Right renal cortex interstitium (tissue), 3 donors: ENCODE measurements at regions not wholly inside any gene's neighbourhood (a gene's known extent, or its start where the extent isn't known, plus 50 kb on each side); places are given as distances from the start of the nearest gene placed in this dataset.

ENCODE experiments used
- DNase-seq, 3 donors: peaks; one replicate each; pipeline ENCODE4 v3.0.0-alpha.2; 2013; ENCODE audit warnings: low read depth in 3 of 3, low spot score in 2 of 3

GRCh38 chr15:46764851-46765250 is 952.5 kb upstream of the SEMA6D start:
- DNase-seq, result no peak

GRCh38 chr15:46766021-46766420 is 951.3 kb upstream of the SEMA6D start:
- no peak for DNase-seq

GRCh38 chr15:46768287-46768686 is 949.0 kb upstream of the SEMA6D start:
- no peak for DNase-seq

GRCh38 chr15:46773016-46773415 is 944.3 kb upstream of the SEMA6D start:
- DNase-seq, result no peak

GRCh38 chr15:46778876-46779275 is 938.4 kb upstream of the SEMA6D start:
- DNase-seq, result no peak

- no peak for DNase-seq
Observed at GRCh38 chr15:46786590-46787285, 930.6 kb upstream of the SEMA6D start.

GRCh38 chr15:46795685-46796084 is 921.6 kb upstream of the SEMA6D start:
- DNase-seq, result no peak

GRCh38 chr15:46808834-46809233 is 908.5 kb upstream of the SEMA6D start:
- DNase-seq, result no peak

- DNase-seq, result no peak
Observed at GRCh38 chr15:46815240-46815639, 902.1 kb upstream of the SEMA6D start.

GRCh38 chr15:46815765-46816164 is 901.5 kb upstream of the SEMA6D start:
- no peak for DNase-seq

GRCh38 chr15:46848704-46849103 is 868.6 kb upstream of the SEMA6D start:
- no peak for DNase-seq

GRCh38 chr15:46853600-46853999 is 863.7 kb upstream of the SEMA6D start:
- no peak for DNase-seq

GRCh38 chr15:46854564-46854963 is 862.7 kb upstream of the SEMA6D start:
- no peak for DNase-seq

GRCh38 chr15:46855388-46855787 is 861.9 kb upstream of the SEMA6D start:
- DNase-seq, result no peak

- no peak for DNase-seq
Observed at GRCh38 chr15:46856839-46857502, 860.3 kb upstream of the SEMA6D start.

GRCh38 chr15:46858150-46858549 is 859.2 kb upstream of the SEMA6D start:
- no peak for DNase-seq

GRCh38 chr15:46861796-46862195 is 855.5 kb upstream of the SEMA6D start:
- no peak for DNase-seq

GRCh38 chr15:46865155-46865554 is 852.1 kb upstream of the SEMA6D start:
- no peak for DNase-seq

- no peak for DNase-seq
Observed at GRCh38 chr15:46872286-46872980, 844.9 kb upstream of the SEMA6D start.

GRCh38 chr15:46872981-46873330 is 844.3 kb upstream of the SEMA6D start:
- no peak for DNase-seq

- no peak for DNase-seq
Observed at GRCh38 chr15:46879032-46879770, 838.1 kb upstream of the SEMA6D start.
